Coronary artery (tissue), 2 donors: ENCODE measurements at regions not wholly inside any gene's neighbourhood (a gene's known extent, or its start where the extent isn't known, plus 50 kb on each side); places are given as distances from the start of the nearest gene placed in this dataset.

Experiments
- DNase-seq: peaks from one replicate; pipeline ENCODE4 v3.0.0-alpha.2; 2017; ENCODE audit warnings: low spot score
- H3K27ac ChIP-seq, 2 donors: fragments of 200-600 bp; sonication (generic); one replicate each; pipeline ENCODE4 v1.5.1; 2016 to 2019
- H3K4me3 ChIP-seq: fragments of 200-600 bp; sonication (generic); 2 replicates; pipeline ENCODE4 v1.5.1; 2016; ENCODE audit warnings: mild to moderate bottlenecking, moderate library complexity
- CTCF ChIP-seq: fragments of 200-600 bp; sonication (generic); IDR thresholded peaks from one replicate; pipeline ENCODE4 v1.5.1; 2019; ENCODE audit warnings: antibody characterized with exemption

DNA sequence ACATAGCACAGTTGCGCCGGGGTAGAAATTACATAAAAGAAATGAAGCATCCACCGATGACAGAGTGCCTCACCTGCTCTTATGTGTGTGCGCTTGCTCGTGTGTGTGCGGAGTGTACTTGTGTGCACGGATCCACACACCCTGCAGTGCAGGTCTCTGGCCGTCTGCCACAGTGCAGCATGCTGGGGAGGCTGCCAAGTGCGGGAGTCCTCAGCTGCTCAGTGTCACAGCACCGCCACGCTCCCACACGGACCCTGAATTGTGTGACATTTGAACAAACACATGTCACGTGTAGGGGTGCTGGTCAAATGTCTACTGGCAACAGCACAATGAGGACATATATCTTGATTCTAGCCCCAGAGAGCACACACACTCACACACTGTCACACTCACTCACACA, 243.0 kb upstream of the MYOCD start:
- no peak for TF ChIP-seq CTCF
- no peak for DNase-seq
- no peak overlapping the region for H3K4me3 ChIP-seq
- H3K27ac ChIP-seq = no peak overlapping the region

- DNase-seq = no peak
- Histone ChIP-seq H3K27ac (no peak overlapping the region), H3K4me3 (no peak overlapping the region)
- TF ChIP-seq CTCF = no peak
Measured at GRCh38 chr17:12423337-12423736, 242.4 kb upstream of the MYOCD start.

- H3K27ac ChIP-seq = no peak overlapping the region
- H3K4me3 ChIP-seq = no peak overlapping the region
- DNase-seq = no peak
- no peak for TF ChIP-seq CTCF
Measured at GRCh38 chr17:12429116-12429515, 236.6 kb upstream of the MYOCD start.

- Histone ChIP-seq H3K4me3 (no peak overlapping the region), H3K27ac (no peak overlapping the region)
- TF ChIP-seq CTCF = no peak
- DNase-seq = no peak
Measured at GRCh38 chr17:12431188-12431587, 234.5 kb upstream of the MYOCD start.

- no peak for DNase-seq
- H3K4me3 ChIP-seq = no peak overlapping the region
- no peak for TF ChIP-seq CTCF
- no peak overlapping the region for H3K27ac ChIP-seq
Measured at GRCh38 chr17:12438212-12438611, 227.5 kb upstream of the MYOCD start.

DNA sequence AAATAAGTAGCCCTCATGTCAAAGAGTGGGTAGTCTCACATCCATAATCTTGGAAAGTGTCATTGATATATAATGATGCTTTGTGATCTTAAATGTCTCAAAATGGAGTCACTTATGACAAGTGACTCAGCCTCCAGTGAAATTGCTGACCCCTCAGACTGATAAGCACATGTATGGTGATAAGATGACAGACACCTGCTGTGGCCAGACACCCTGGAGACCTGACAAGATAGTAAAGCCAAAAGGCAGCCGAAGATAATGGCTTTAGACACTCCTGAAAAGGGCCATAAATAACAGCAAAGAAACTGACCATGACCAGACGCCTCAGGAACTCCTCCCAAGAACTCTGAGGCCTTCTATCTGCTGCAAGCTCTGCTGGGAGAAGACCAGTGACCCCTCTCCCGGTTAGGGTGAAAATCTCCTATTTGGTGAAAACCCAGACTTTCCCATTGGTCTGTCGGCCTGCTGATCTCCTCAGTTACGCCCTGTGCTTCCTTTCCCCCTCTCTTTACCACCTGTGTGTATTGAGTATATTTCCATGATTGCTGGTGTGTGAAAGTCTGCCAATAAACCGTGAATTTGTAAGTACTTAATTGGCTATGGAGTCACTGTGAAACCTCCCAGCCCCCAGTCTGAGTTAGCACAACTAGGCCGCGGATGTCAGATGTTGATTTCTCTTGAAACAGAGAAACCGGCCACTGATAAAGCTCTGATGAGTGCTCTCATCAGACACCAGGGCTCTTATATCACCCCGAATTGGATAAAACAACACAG, 226.7 kb upstream of the MYOCD start:
- H3K27ac ChIP-seq = no peak overlapping the region
- no peak overlapping the region for H3K4me3 ChIP-seq
- DNase-seq = no peak
- TF ChIP-seq CTCF = no peak

DNA sequence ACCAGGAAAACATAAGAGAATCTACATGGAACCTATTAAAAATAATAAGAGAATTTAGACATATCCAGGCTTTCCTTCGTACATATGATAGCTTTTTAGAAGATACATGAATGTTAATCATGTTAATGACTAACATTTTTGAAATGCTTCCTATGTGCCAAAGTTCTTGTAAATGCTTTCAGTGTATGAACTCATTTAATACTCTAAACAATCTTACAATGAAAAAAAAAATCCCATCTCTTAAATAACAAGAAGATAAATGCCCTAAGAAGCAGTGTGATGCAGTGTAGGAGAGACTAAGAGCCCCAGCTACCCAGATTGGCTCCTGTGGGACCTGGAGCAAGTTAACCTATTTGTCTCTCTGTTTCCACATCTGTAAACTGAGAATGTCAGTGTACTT, 220.4 kb upstream of the MYOCD start:
- no peak for DNase-seq
- Histone ChIP-seq H3K4me3 (no peak overlapping the region), H3K27ac (no peak overlapping the region)
- TF ChIP-seq CTCF = no peak
